ENCODE measurements at regions not wholly inside any gene's neighbourhood (a gene's known extent, or its start where the extent isn't known, plus 50 kb on each side); places are given as distances from the start of the nearest gene placed in this dataset.

- TF ChIP-seq CTCF (IDR thresholded peaks at IDR 0.05) (no peak), CBFB (CRISPR knock-in tag; IDR thresholded peaks at IDR 0.05; ENCODE audit: low read depth) (no peak)
Observed at GRCh38 chrX:139200346-139200745, 330.2 kb upstream of the F9 start.

All from WTC11 (cell line).